SK-N-SH (cell line): ENCODE measurements at regions not wholly inside any gene's neighbourhood (a gene's known extent, or its start where the extent isn't known, plus 50 kb on each side); places are given as distances from the start of the nearest gene placed in this dataset.

Experiments
- EZH2phosphoT487 ChIP-seq: fragments of 200-600 bp; sonication (generic); IDR thresholded peaks from 2 replicates; pipeline ENCODE4 v1.6.1; 2017; ENCODE audit warnings: low read depth, mixed run types, mild to moderate bottlenecking, antibody characterized with exemption, moderate library complexity, borderline replicate concordance
- TF ChIP-seq, protein P1 (sequence below): fragments of 200-600 bp; sonication (generic); IDR thresholded peaks from 2 replicates; pipeline ENCODE4 v1.6.1; 2017; ENCODE audit warnings: antibody characterized with exemption, mild to moderate bottlenecking, moderate library complexity

DNA sequence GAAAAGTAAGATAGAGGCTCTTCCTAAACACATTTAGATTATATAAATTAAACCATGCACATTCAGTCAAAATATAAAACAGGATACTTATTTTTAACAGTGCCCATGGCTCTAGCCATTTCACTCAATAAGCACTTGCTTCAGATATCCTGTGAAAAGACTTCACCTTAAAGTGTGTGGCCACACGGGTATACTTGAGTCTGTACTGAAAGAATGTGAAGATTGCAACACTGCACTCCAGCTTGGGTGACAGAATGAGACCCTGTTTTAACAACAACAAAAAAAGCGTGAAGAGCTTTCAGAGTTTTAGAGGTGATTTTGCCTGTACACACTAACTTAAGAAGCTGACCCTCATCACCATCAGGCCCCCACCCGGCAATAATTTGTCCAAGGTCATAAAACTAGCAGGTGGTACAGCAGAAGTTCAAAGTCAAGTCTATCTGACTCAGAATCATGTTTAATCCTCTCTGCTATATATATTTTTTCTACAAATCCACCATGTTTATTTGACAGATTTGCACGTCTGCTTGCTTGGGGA, 203.5 kb upstream of the GUCY1A2 start:
- TF ChIP-seq, protein P1, sequence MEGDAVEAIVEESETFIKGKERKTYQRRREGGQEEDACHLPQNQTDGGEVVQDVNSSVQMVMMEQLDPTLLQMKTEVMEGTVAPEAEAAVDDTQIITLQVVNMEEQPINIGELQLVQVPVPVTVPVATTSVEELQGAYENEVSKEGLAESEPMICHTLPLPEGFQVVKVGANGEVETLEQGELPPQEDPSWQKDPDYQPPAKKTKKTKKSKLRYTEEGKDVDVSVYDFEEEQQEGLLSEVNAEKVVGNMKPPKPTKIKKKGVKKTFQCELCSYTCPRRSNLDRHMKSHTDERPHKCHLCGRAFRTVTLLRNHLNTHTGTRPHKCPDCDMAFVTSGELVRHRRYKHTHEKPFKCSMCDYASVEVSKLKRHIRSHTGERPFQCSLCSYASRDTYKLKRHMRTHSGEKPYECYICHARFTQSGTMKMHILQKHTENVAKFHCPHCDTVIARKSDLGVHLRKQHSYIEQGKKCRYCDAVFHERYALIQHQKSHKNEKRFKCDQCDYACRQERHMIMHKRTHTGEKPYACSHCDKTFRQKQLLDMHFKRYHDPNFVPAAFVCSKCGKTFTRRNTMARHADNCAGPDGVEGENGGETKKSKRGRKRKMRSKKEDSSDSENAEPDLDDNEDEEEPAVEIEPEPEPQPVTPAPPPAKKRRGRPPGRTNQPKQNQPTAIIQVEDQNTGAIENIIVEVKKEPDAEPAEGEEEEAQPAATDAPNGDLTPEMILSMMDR = no peak
- no peak for TF ChIP-seq EZH2phosphoT487
